Hepatocyte (in vitro differentiated cells): ENCODE measurements at regions not wholly inside any gene's neighbourhood (a gene's known extent, or its start where the extent isn't known, plus 50 kb on each side); places are given as distances from the start of the nearest gene placed in this dataset.

Experiments used
- DNase-seq: peaks from one replicate; pipeline ENCODE4 v3.0.0-alpha.2; 2016; ENCODE audit warnings: low spot score
- H2AFZ ChIP-seq: fragments of 200-600 bp; sonication (generic); 2 replicates; pipeline ENCODE4 v1.6.0; 2016; ENCODE audit warnings: antibody characterized with exemption, mild to moderate bottlenecking
- H3K27ac ChIP-seq: fragments of 200-600 bp; sonication (generic); 2 replicates; pipeline ENCODE4 v1.5.1; 2016; ENCODE audit warnings: mild to moderate bottlenecking
- H3K27me3 ChIP-seq: fragments of 200-600 bp; sonication (generic); 2 replicates; pipeline ENCODE4 v1.6.1; 2016
- H3K36me3 ChIP-seq: fragments of 200-600 bp; sonication (generic); replicated peaks from 2 replicates; pipeline ENCODE4 v1.5.1; 2016; ENCODE audit warnings: low read depth; ENCODE audit not compliant: insufficient read depth
- H3K4me1 ChIP-seq: fragments of 200-600 bp; sonication (generic); 2 replicates; pipeline ENCODE4 v1.5.1; 2016; ENCODE audit warnings: mild to moderate bottlenecking, moderate library complexity; ENCODE audit not compliant: insufficient read depth
- H3K4me2 ChIP-seq: fragments of 200-600 bp; sonication (generic); 2 replicates; pipeline ENCODE4 v1.6.0; 2016
- H3K4me3 ChIP-seq: fragments of 200-600 bp; sonication (generic); 2 replicates; pipeline ENCODE4 v1.5.1; 2016; ENCODE audit warnings: mild to moderate bottlenecking
- H3K79me2 ChIP-seq: fragments of 200-600 bp; sonication (generic); 2 replicates; pipeline ENCODE4 v1.6.0; 2017; ENCODE audit warnings: mild to moderate bottlenecking
- H3K9me2 ChIP-seq: fragments of 200-600 bp; sonication (generic); replicated peaks from 2 replicates; pipeline ENCODE4 v1.6.0; 2017; ENCODE audit warnings: mild to moderate bottlenecking; ENCODE audit not compliant: insufficient read depth
- H3K9me3 ChIP-seq: fragments of 200-600 bp; sonication (generic); 2 replicates; pipeline ENCODE4 v1.5.1; 2016; ENCODE audit warnings: low read depth, mild to moderate bottlenecking
- H4K20me1 ChIP-seq: fragments of 200-600 bp; sonication (generic); 2 replicates; pipeline ENCODE4 v1.6.0; 2016; ENCODE audit warnings: mild to moderate bottlenecking; ENCODE audit not compliant: insufficient read depth, poor library complexity, severe bottlenecking
- EZH2 ChIP-seq: fragments of 200-600 bp; sonication (generic); IDR thresholded peaks from 2 replicates; pipeline ENCODE4 v1.6.1; 2016; ENCODE audit warnings: antibody characterized with exemption, mild to moderate bottlenecking, borderline replicate concordance
- EZH2phosphoT487 ChIP-seq: fragments of 200-600 bp; sonication (generic); IDR thresholded peaks from one replicate; pipeline ENCODE4 v1.6.1; 2018; ENCODE audit warnings: antibody characterized with exemption, mild to moderate bottlenecking, low read depth, moderate library complexity; ENCODE audit not compliant: unreplicated experiment, severe bottlenecking
- WGBS: methylation state at CpG from one replicate; pipeline ENCODE4 v1.1.6; 2016; ENCODE audit warnings: low lambda C conversion rate; ENCODE audit errors: missing lambda C conversion rate; 5-methylcytosine and 5-hydroxymethylcytosine counted together
- TF ChIP-seq, protein P1 (sequence below): fragments of 200-600 bp; sonication (generic); IDR thresholded peaks from 2 replicates; pipeline ENCODE4 v1.5.1; 2016; ENCODE audit warnings: antibody characterized with exemption, mild to moderate bottlenecking; ENCODE audit not compliant: poor library complexity

DNA sequence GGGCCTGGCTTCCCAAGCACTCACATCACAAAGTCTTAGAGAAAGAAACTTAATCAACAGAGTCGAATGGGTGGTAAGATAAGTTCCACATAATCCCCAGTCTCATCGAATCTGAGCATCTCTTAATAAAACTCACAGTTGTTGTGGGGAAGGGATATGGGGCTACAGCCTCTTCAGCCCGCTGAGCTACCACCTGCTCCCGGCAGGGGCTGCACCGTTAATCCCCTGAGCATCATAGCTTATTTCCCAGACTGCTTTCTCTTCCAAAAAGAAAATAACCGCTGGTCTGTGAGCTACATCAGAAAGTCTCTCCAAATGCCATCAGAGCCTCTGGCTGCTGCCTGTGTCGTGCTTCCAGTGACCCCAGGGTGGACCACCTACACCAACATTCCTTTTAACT lies 139.4 kb upstream of the CELF4 start:
- TF ChIP-seq EZH2phosphoT487 = no peak
- TF ChIP-seq EZH2 = no peak
- TF ChIP-seq, protein P1, sequence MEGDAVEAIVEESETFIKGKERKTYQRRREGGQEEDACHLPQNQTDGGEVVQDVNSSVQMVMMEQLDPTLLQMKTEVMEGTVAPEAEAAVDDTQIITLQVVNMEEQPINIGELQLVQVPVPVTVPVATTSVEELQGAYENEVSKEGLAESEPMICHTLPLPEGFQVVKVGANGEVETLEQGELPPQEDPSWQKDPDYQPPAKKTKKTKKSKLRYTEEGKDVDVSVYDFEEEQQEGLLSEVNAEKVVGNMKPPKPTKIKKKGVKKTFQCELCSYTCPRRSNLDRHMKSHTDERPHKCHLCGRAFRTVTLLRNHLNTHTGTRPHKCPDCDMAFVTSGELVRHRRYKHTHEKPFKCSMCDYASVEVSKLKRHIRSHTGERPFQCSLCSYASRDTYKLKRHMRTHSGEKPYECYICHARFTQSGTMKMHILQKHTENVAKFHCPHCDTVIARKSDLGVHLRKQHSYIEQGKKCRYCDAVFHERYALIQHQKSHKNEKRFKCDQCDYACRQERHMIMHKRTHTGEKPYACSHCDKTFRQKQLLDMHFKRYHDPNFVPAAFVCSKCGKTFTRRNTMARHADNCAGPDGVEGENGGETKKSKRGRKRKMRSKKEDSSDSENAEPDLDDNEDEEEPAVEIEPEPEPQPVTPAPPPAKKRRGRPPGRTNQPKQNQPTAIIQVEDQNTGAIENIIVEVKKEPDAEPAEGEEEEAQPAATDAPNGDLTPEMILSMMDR = no peak
- no peaks in the 10 kb centered on the region for H3K27me3 ChIP-seq
- H3K9me2 ChIP-seq = no peaks in the 10 kb centered on the region
- no peaks in the 10 kb centered on the region for H3K4me1 ChIP-seq
- no peaks in the 10 kb centered on the region for H4K20me1 ChIP-seq
- no peaks in the 10 kb centered on the region for H3K36me3 ChIP-seq
- 87% methylated on average over 7 of the region's 7 CpGs for WGBS
- H3K27ac ChIP-seq = no peak overlapping the region
- DNase-seq = no peak
- H3K4me3 ChIP-seq = no peak overlapping the region
- H3K4me2 ChIP-seq = no peak overlapping the region
- H3K9me3 ChIP-seq = no peaks in the 10 kb centered on the region
- no peaks in the 10 kb centered on the region for H3K79me2 ChIP-seq
- no peak overlapping the region for H2AFZ ChIP-seq

DNA sequence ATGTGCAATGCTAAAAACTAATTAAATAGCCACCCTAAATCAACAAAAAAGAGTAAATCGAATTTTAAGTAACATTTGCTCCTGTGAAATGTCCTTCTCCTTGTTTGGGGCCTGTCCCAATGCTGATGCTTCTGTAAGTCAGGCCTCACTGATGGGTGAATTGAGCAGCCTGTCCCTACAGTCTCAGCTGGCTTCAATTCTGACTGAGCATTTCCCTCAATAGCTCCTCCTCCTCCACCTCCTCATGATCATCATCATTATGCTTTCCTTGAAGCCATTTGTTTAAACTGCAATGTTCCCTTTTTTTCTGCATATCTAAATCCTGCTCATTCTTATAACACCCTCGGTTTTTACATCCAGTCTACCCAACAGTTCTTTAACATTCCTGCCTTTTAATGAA lies 137.2 kb upstream of the CELF4 start:
- Histone ChIP-seq H3K9me2 (no peaks in the 10 kb centered on the region), H3K4me2 (no peak overlapping the region), H3K27ac (no peak overlapping the region), H3K4me1 (peaks cover 6% of the 10 kb centered on the region), H2AFZ (no peak overlapping the region), H3K27me3 (no peaks in the 10 kb centered on the region), H3K9me3 (no peaks in the 10 kb centered on the region), H3K79me2 (no peaks in the 10 kb centered on the region), H3K36me3 (no peaks in the 10 kb centered on the region), H4K20me1 (no peaks in the 10 kb centered on the region), H3K4me3 (no peak overlapping the region)
- 73% methylated on average over 2 of the region's 2 CpGs for WGBS
- DNase-seq = no peak
- TF ChIP-seq EZH2phosphoT487 (no peak), EZH2 (no peak)
- TF ChIP-seq, protein P1 = no peak

DNA sequence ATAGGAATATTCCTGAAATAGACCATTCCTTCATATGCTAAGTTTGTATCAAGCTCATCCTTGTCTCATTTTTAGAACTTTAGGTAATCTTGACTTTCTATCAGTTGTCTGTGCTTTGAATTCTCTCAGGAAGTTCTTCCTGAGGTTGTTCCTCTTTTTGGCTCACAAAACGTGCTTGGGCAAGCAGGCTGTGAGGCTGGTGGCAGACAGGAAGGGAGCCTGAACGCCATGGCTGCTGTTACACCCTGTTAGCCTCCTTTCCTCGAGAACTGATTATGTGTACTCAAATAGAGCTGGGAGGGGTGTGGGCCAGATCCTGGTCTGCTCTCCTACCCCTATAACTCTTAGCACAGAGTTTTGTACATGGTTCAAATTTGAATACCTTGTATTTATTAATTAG lies 136.4 kb upstream of the CELF4 start:
- Histone ChIP-seq H3K79me2 (no peaks in the 10 kb centered on the region), H3K27me3 (no peaks in the 10 kb centered on the region), H2AFZ (no peak overlapping the region), H4K20me1 (no peaks in the 10 kb centered on the region), H3K4me3 (no peak overlapping the region), H3K4me2 (no peak overlapping the region), H3K36me3 (no peaks in the 10 kb centered on the region), H3K9me3 (no peaks in the 10 kb centered on the region), H3K9me2 (no peaks in the 10 kb centered on the region), H3K27ac (no peak overlapping the region), H3K4me1 (peaks cover 6% of the 10 kb centered on the region)
- TF ChIP-seq, protein P1 = no peak
- TF ChIP-seq EZH2phosphoT487 (no peak), EZH2 (no peak)
- WGBS = 68% methylated on average over 3 of the region's 3 CpGs
- DNase-seq = no peak

DNA sequence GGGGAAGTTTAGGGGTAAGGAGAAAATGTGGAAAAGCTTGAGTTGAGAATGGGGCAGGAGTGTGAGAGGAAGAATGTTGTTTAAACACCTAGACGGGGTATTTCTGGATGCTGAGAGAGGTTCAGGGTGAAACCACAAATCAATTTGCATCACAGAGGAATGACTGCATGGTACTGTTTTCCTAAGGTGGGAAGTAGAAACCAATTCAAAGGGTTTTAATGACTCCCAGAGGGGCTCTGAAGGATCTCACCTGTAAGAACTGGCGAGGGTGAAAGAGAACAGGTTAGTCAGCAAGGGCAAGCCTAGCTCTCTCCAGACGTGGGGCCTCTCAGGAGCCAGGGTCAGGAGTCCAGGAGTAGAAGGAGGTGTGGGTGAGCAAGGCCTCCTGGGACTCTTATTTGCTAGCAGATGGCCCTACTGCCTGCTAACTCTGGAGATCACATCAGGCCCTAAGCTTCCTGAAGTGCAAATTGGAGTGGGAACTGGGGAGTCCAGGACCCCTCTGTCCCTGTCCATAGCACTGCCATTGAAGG lies 133.0 kb upstream of the CELF4 start:
- Histone ChIP-seq H4K20me1 (no peaks in the 10 kb centered on the region), H3K9me3 (no peaks in the 10 kb centered on the region), H2AFZ (no peak overlapping the region), H3K4me3 (no peak overlapping the region), H3K9me2 (no peaks in the 10 kb centered on the region), H3K4me2 (no peak overlapping the region), H3K79me2 (no peaks in the 10 kb centered on the region), H3K27me3 (no peaks in the 10 kb centered on the region), H3K4me1 (peaks cover 6% of the 10 kb centered on the region), H3K27ac (peak overlapping the region; percentile 84), H3K36me3 (no peaks in the 10 kb centered on the region)
- TF ChIP-seq EZH2phosphoT487 (no peak), EZH2 (no peak)
- TF ChIP-seq, protein P1 = no peak
- 26% methylated on average over 3 of the region's 3 CpGs for WGBS
- DNase-seq = peak; percentile 55
